HepG2 (cell line): ENCODE measurements at regions not wholly inside any gene's neighbourhood (a gene's known extent, or its start where the extent isn't known, plus 50 kb on each side); places are given as distances from the start of the nearest gene placed in this dataset.
A peak's percentile ranks its signal among the peaks of the same experiment; 100 is the strongest.

Experiments
- AHDC1 ChIP-seq: sonication (generic); formaldehyde crosslinking; IDR thresholded peaks from 2 replicates; pipeline ENCODE4 v1.5.1; 2020; ENCODE audit warnings: mild to moderate bottlenecking, missing genetic modification reagents, borderline replicate concordance
- CEBPZ ChIP-seq: IDR thresholded peaks from 2 replicates; pipeline ENCODE4 v1.6.1; 2012; ENCODE audit warnings: low read length, improper control_type of control experiment
- FOXA1 ChIP-seq, 2 experiments: fragments of 450-650 bp in 1 of 2; sonication (generic) in 1 of 2; formaldehyde crosslinking in 1 of 2; IDR thresholded peaks; 2 replicates each; pipeline versions ENCODE4 v1.4.0 to v1.6.1; 2016 to 2020; ENCODE audit warnings: missing genetic modification reagents in 1 of 2
- GZF1 ChIP-seq: sonication (generic); formaldehyde crosslinking; IDR thresholded peaks from 2 replicates; pipeline ENCODE4 v1.5.1; 2020; ENCODE audit warnings: mild to moderate bottlenecking, missing genetic modification reagents
- HNF4A ChIP-seq: sonication (generic); formaldehyde crosslinking; IDR thresholded peaks from 2 replicates; pipeline ENCODE4 v1.4.0; 2020; ENCODE audit warnings: missing genetic modification reagents
- HNF4G ChIP-seq, 2 experiments: sonication (generic) in 1 of 2; formaldehyde crosslinking in 1 of 2; IDR thresholded peaks; 2 replicates each; pipeline versions ENCODE4 v1.4.0 to v1.6.1; 2011 to 2020; ENCODE audit warnings: borderline replicate concordance in 2 of 2, low read depth in 2 of 2, mild to moderate bottlenecking in 2 of 2, low read length in 1 of 2, missing genetic modification reagents in 1 of 2, moderate library complexity in 1 of 2
- HOMEZ ChIP-seq: IDR thresholded peaks from 2 replicates; pipeline ENCODE4 v1.6.1; 2016; ENCODE audit warnings: low read depth
- MED1 ChIP-seq: sonication (generic); formaldehyde crosslinking; IDR thresholded peaks from 2 replicates; pipeline ENCODE4 v1.4.0; 2020; ENCODE audit warnings: missing genetic modification reagents
- MXD3 ChIP-seq: IDR thresholded peaks from 2 replicates; pipeline ENCODE4 v1.6.1; 2016; ENCODE audit warnings: mild to moderate bottlenecking, missing biosample characterization, missing genetic modification reagents
- NKX3-1 ChIP-seq: sonication (generic); formaldehyde crosslinking; IDR thresholded peaks from 2 replicates; pipeline ENCODE4 v1.5.0; 2020; ENCODE audit warnings: missing genetic modification reagents
- POGZ ChIP-seq: sonication (generic); formaldehyde crosslinking; IDR thresholded peaks from 2 replicates; pipeline ENCODE4 v1.4.0; 2020; ENCODE audit warnings: mild to moderate bottlenecking, missing genetic modification reagents
- SOX13 ChIP-seq, 3 experiments: fragments of 450-650 bp in 1 of 3; sonication (generic) in 1 of 3; formaldehyde crosslinking in 1 of 3; IDR thresholded peaks in 2 of 3; conservative IDR thresholded peaks in 1 of 3; 2 replicates each; pipeline versions ENCODE4 v1.5.0 to v1.6.1; 2016 to 2020; ENCODE audit warnings: antibody characterized with exemption in 1 of 3, mild to moderate bottlenecking in 1 of 3, missing compliant biosample characterization in 1 of 3, missing genetic modification reagents in 1 of 3, moderate library complexity in 1 of 3
- ZFX ChIP-seq: sonication (generic); formaldehyde crosslinking; IDR thresholded peaks from 2 replicates; pipeline ENCODE4 v1.4.0; 2020; ENCODE audit warnings: mild to moderate bottlenecking, low read depth, missing genetic modification reagents, moderate library complexity
- ZKSCAN8 ChIP-seq: IDR thresholded peaks from 2 replicates; pipeline ENCODE4 v1.6.1; 2016; ENCODE audit warnings: borderline replicate concordance, missing genetic modification reagents, missing compliant biosample characterization
- ZNF18 ChIP-seq: sonication (generic); formaldehyde crosslinking; IDR thresholded peaks from 2 replicates; pipeline ENCODE4 v1.8.0; 2022; ENCODE audit warnings: mild to moderate bottlenecking, missing genetic modification reagents; ENCODE audit not compliant: insufficient replicate concordance
- ZNF432 ChIP-seq: sonication (generic); formaldehyde crosslinking; IDR thresholded peaks from 2 replicates; pipeline ENCODE4 v1.5.0; 2020; ENCODE audit warnings: missing genetic modification reagents, mild to moderate bottlenecking, borderline replicate concordance

GRCh38 chr10:58951087-58951486, 225.4 kb upstream of the PHYHIPL start (continued):
- TF ChIP-seq FOXA1 (IDR thresholded peaks at IDR 0.05), result no peak
- peak; percentile 62 for TF ChIP-seq FOXA1 (CRISPR knock-in tag; IDR thresholded peaks at IDR 0.05)
- no peak for TF ChIP-seq ZNF18 (CRISPR knock-in tag)
- no peak for TF ChIP-seq AHDC1 (CRISPR knock-in tag)
- no peak for TF ChIP-seq HOMEZ (CRISPR knock-in tag)
- no peak for TF ChIP-seq NKX3-1 (CRISPR knock-in tag)
- TF ChIP-seq CEBPZ, result no peak
- TF ChIP-seq ZKSCAN8, result no peak
- peak; percentile 81 for TF ChIP-seq HNF4A
- no peak for TF ChIP-seq ZNF432 (CRISPR knock-in tag)
- no peak for TF ChIP-seq MED1 (CRISPR knock-in tag)
- TF ChIP-seq MXD3 (CRISPR knock-in tag), result no peak
- no peak for TF ChIP-seq SOX13 (IDR thresholded peaks at IDR 0.05)
- peak in 1 of 2 experiments; percentile 23; a peak in 1 of 4 replicates for TF ChIP-seq SOX13 (CRISPR knock-in tag; conservative IDR thresholded peaks at IDR 0.05 in 1 of 2, IDR thresholded peaks at IDR 0.05 in 1 of 2)
- no peak for TF ChIP-seq ZFX (CRISPR knock-in tag)
- peak; percentile 68; the same call in 1 of the 2 replicates for TF ChIP-seq HNF4G (IDR thresholded peaks at IDR 0.05; ENCODE audit: borderline replicate concordance, low read depth, low read length)
- TF ChIP-seq HNF4G (CRISPR knock-in tag; IDR thresholded peaks at IDR 0.05; ENCODE audit: borderline replicate concordance, low read depth), result no peak
- TF ChIP-seq POGZ (CRISPR knock-in tag), result peak; percentile 50; the same call in 1 of the 2 replicates
- no peak for TF ChIP-seq GZF1 (CRISPR knock-in tag)
